ENCODE measurements at regions not wholly inside any gene's neighbourhood (a gene's known extent, or its start where the extent isn't known, plus 50 kb on each side); places are given as distances from the start of the nearest gene placed in this dataset.

DNA sequence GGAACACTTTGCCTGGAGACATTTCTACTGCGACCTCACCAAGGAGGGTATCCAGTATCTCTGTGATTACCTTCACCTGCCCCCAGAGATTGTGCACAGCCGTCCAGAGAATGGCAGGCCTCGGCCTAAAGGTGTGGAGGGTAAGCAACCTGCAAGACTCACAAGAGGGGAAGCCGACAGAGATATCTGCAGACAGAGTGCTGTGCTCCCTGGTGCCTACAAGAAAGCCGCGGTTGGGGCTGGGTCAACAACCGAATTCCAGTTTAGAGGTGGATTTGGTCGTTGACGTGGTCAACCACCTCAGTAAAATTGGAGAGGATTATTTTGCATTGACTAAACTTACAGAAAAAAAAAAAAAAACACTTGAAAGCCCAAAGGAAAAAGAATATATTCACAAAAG lies 107.8 kb upstream of the ISL1 start:
- no peaks in the 10 kb centered on the region for H3K27me3 ChIP-seq (ENCODE audit: control insufficient read depth in 2 of 2, insufficient read depth in 2 of 2, low read length in 2 of 2)
- peaks cover 3% of the 10 kb centered on the region for H3K9me3 ChIP-seq (replicated peaks; ENCODE audit: control insufficient read depth, insufficient read depth, low read length)
- DNase-seq (ENCODE audit: low read depth, low spot score) (no peak), FAIRE-seq (no peak)
- CTCF ChIA-PET, result no interaction called here
- H3K36me3 ChIP-seq (ENCODE audit: control insufficient read depth in 2 of 2, extremely low read depth in 1 of 2, insufficient read depth in 2 of 2, low read length in 2 of 2), result no peaks in the 10 kb centered on the region
- no peak overlapping the region for H3K9ac ChIP-seq (replicated peaks; ENCODE audit: extremely low read depth, insufficient read depth, low read length)
- BruUV-seq (replicated peaks), result no TSS peak
- no peak overlapping the region for H3K4me3 ChIP-seq (replicated peaks in 1 of 3; ENCODE audit: insufficient read depth in 1 of 3, low read depth in 1 of 3, low read length in 3 of 3)
- H4K20me1 ChIP-seq (replicated peaks; ENCODE audit: control insufficient read depth, extremely low read depth, insufficient read depth, low read length), result no peaks in the 10 kb centered on the region
- dilution Hi-C loops (cut with MboI; ENCODE audit: extremely low pct_ligation_motif_present, low sequenced_read_pairs), result no loop called here
- intact Hi-C loops (cut with micrococcal nuclease), result no loop called here
- no peak overlapping the region for H2AFZ ChIP-seq (ENCODE audit: low read depth, low read length)
- TF ChIP-seq POLR2A (IDR thresholded peaks at IDR 0.05; ENCODE audit: low read depth, low read length) (no peak), EZH2 (IDR thresholded peaks at IDR 0.05; ENCODE audit: borderline replicate concordance, low read depth, low read length, severe bottlenecking) (no peak), MAX (IDR thresholded peaks at IDR 0.05; ENCODE audit: insufficient read depth, insufficient read length) (no peak), MYC (IDR thresholded peaks at IDR 0.05; ENCODE audit: low read depth, low read length) (no peak), GATA2 (IDR thresholded peaks at IDR 0.05; ENCODE audit: insufficient read depth, insufficient read length, low read depth, low read length) (no peak), FOS (IDR thresholded peaks at IDR 0.05; ENCODE audit: borderline replicate concordance, insufficient read depth, low read length) (no peak), CTCF (IDR thresholded peaks at IDR 0.05; ENCODE audit: extremely low read depth in 1 of 2, insufficient read depth in 1 of 2, low read depth in 1 of 2, low read length in 2 of 2) (no peak), JUN (IDR thresholded peaks at IDR 0.05; ENCODE audit: borderline replicate concordance, insufficient read depth, insufficient read length, low read depth) (no peak), POLR2AphosphoS5 (IDR thresholded peaks at IDR 0.05; ENCODE audit: insufficient read depth, low read depth, low read length) (no peak)
- H3K79me2 ChIP-seq (ENCODE audit: control insufficient read depth, insufficient read depth, low read length), result no peaks in the 10 kb centered on the region
- no peak overlapping the region for H3K27ac ChIP-seq (ENCODE audit: insufficient read depth, low read depth, low read length)
- H3K9me1 ChIP-seq (replicated peaks; ENCODE audit: control insufficient read depth, extremely low read depth, insufficient read depth, low read length), result no peaks in the 10 kb centered on the region
- no peaks in the 10 kb centered on the region for H3K4me1 ChIP-seq (ENCODE audit: control insufficient read depth, extremely low read depth, insufficient read depth, low read length)
- H3K4me2 ChIP-seq (ENCODE audit: insufficient read depth, low read length), result no peak overlapping the region
- POLR2A ChIA-PET, result no interaction called here

All from endothelial cell of umbilical vein (primary cell).